Fibroblast of pulmonary artery (primary cell): ENCODE measurements at regions not wholly inside any gene's neighbourhood (a gene's known extent, or its start where the extent isn't known, plus 50 kb on each side); places are given as distances from the start of the nearest gene placed in this dataset.

Experiments used
- DNase-seq: peaks from one replicate; pipeline ENCODE4 v3.0.0-alpha.2; 2010; ENCODE audit warnings: low read depth
- H3K4me3 ChIP-seq: replicated peaks from 2 replicates; pipeline ENCODE4 v1.5.1; 2011; ENCODE audit warnings: low read depth, mild to moderate bottlenecking, control low read depth, low read length, moderate library complexity
- CTCF ChIP-seq: IDR thresholded peaks from 2 replicates; pipeline ENCODE4 v1.5.1; 2011; ENCODE audit warnings: mild to moderate bottlenecking, control low read depth, low read length, inconsistent platforms; ENCODE audit errors: missing control alignments

- no peak overlapping the region for H3K4me3 ChIP-seq
- DNase-seq = no peak
- no peak for TF ChIP-seq CTCF
Measured at GRCh38 chr2:19805266-19805665, 96.5 kb downstream of the TTC32 start.

DNA sequence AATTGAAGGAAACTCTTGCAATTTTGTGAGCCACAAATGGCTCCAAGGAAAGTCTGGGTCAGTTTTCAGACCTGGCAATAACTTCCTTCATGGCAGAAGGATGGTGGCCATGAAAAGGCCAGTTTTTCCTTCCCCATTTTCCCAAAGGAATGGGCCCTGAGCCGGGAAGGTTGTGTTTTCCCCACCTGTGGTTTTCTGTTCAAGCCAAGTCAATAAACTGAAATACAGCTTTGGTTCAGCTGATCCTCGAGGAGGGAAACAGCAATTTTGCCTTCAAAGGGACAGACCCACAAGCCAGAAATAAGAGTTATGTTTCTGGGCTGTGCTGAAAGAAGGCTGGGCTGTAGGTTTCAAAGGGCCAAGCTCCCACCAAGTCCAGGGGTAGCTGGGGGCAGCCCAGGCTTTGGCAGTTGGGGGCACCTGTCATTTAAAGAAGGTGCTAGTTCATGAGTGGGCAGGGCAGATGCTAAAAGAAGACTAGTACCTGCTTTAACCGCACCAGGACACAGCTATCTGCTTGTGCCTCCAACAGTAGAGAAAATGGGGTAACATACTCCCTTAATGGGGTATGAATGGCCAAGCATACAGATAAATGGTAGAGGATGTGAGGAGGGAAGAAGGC, 97.0 kb downstream of the TTC32 start:
- DNase-seq = no peak
- H3K4me3 ChIP-seq = no peak overlapping the region
- no peak for TF ChIP-seq CTCF

GRCh38 chr2:19802086-19802841, 99.5 kb downstream of the TTC32 start:
- peak; percentile 70 for DNase-seq
- no peak for TF ChIP-seq CTCF
- no peak overlapping the region for H3K4me3 ChIP-seq

- DNase-seq = peak; percentile 97
- H3K4me3 ChIP-seq = no peak overlapping the region
- no peak for TF ChIP-seq CTCF
Measured at GRCh38 chr2:19801367-19802080, 100.3 kb downstream of the TTC32 start.

- no peak overlapping the region for H3K4me3 ChIP-seq
- no peak for TF ChIP-seq CTCF
- no peak for DNase-seq
Measured at GRCh38 chr2:19800796-19801195, 101.0 kb downstream of the TTC32 start.

DNA sequence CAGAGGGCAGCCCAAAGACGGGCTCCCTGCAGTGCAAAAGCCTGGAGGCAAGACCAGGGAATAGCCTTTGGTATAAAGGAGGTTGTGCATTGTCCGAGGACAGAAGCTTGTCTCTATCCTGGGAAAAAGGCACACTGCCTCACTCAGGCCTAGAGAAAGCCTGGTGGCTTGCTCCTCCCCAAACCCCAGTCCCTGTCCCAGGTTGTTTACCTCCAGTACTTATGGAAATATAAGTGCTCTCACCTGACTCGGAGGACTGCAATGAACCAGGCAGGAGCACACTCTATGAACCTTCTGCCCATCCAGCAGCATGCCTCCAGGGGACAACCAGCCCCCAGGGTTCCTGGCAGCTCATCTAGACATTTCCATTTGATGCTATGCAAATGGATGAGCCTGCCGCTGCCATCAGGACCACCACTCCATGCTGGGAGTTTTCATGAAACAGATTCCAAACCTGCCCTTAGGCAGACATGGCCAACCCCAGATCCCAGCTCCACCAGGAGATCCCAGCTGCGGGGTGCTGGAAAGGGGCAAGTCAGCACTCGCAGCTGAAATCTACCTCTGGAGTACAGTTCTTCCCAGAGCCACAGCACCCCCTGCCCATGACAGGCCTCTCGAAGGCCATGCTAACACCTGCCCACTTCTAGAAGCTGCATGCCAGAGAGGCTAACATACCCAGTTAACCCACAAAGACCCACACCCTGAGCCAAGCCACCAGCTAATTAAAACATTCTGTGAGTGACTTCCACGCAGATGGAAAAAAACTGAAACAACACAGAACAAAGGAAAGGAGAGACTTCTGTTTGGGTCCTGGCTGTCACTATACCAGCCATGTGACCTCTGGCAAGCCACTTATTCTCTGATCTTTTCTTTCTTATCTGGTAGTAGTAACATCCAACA, 101.7 kb downstream of the TTC32 start:
- TF ChIP-seq CTCF = no peak
- H3K4me3 ChIP-seq = no peak overlapping the region
- DNase-seq = no peak
